HUES64 (cell line): ENCODE measurements at regions not wholly inside any gene's neighbourhood (a gene's known extent, or its start where the extent isn't known, plus 50 kb on each side); places are given as distances from the start of the nearest gene placed in this dataset.

Experiments
- H3K27ac ChIP-seq: 2 replicates; pipeline ENCODE4 v1.7.0; 2013; ENCODE audit warnings: low read depth, low read length, inconsistent platforms
- H3K27me3 ChIP-seq: 2 replicates; pipeline ENCODE4 v1.6.1; 2013; ENCODE audit warnings: mild to moderate bottlenecking, low read length; ENCODE audit not compliant: insufficient read depth
- H3K36me3 ChIP-seq: 2 replicates; pipeline ENCODE4 v1.6.1; 2013; ENCODE audit warnings: mild to moderate bottlenecking, low read length; ENCODE audit not compliant: insufficient read depth
- H3K4me1 ChIP-seq: 2 replicates; pipeline ENCODE4 v1.6.1; 2013; ENCODE audit warnings: mild to moderate bottlenecking, low read length, moderate library complexity; ENCODE audit not compliant: insufficient read depth
- H3K4me3 ChIP-seq: 2 replicates; pipeline ENCODE4 v1.5.1; 2013; ENCODE audit warnings: mild to moderate bottlenecking, low read length, moderate library complexity
- H3K9ac ChIP-seq: 2 replicates; pipeline ENCODE4 v1.6.1; 2013; ENCODE audit warnings: mild to moderate bottlenecking, low read depth, low read length
- H3K9me3 ChIP-seq: 2 replicates; pipeline ENCODE4 v1.6.1; 2013; ENCODE audit warnings: low read depth, low read length; ENCODE audit not compliant: insufficient read depth
- WGBS: fragments of 150-250, 120-280 bp; methylation state at CpG from one replicate; pipeline ENCODE4 v1.1.7; 2013; ENCODE audit warnings: missing lambda C conversion rate; 5-methylcytosine and 5-hydroxymethylcytosine counted together

- no peaks in the 10 kb centered on the region for H3K4me1 ChIP-seq
- no peaks in the 10 kb centered on the region for H3K9me3 ChIP-seq
- H3K27ac ChIP-seq = no peak overlapping the region
- H3K27me3 ChIP-seq = no peaks in the 10 kb centered on the region
- H3K36me3 ChIP-seq = no peaks in the 10 kb centered on the region
- H3K4me3 ChIP-seq = no peak overlapping the region
- 100% methylated on average over 2 of the region's 2 CpGs for WGBS
- H3K9ac ChIP-seq = no peak overlapping the region
Measured at GRCh38 chr4:14559646-14560045, 442.6 kb upstream of the CPEB2 start.

- H3K9ac ChIP-seq = no peak overlapping the region
- WGBS = 83% methylated on average over 1 of the region's 1 CpG
- H3K27me3 ChIP-seq = no peaks in the 10 kb centered on the region
- H3K4me1 ChIP-seq = no peaks in the 10 kb centered on the region
- H3K4me3 ChIP-seq = no peak overlapping the region
- no peaks in the 10 kb centered on the region for H3K36me3 ChIP-seq
- H3K9me3 ChIP-seq = no peaks in the 10 kb centered on the region
- no peak overlapping the region for H3K27ac ChIP-seq
Measured at GRCh38 chr4:14560577-14560976, 441.7 kb upstream of the CPEB2 start.

- H3K27ac ChIP-seq = no peak overlapping the region
- no peaks in the 10 kb centered on the region for H3K9me3 ChIP-seq
- no peaks in the 10 kb centered on the region for H3K27me3 ChIP-seq
- 98% methylated on average over 2 of the region's 3 CpGs for WGBS
- no peaks in the 10 kb centered on the region for H3K36me3 ChIP-seq
- no peak overlapping the region for H3K4me3 ChIP-seq
- H3K9ac ChIP-seq = no peak overlapping the region
- no peaks in the 10 kb centered on the region for H3K4me1 ChIP-seq
Measured at GRCh38 chr4:14562901-14563300, 439.4 kb upstream of the CPEB2 start.

- Histone ChIP-seq H3K4me3 (no peak overlapping the region), H3K4me1 (no peaks in the 10 kb centered on the region), H3K27me3 (no peaks in the 10 kb centered on the region), H3K27ac (no peak overlapping the region), H3K9me3 (no peaks in the 10 kb centered on the region), H3K9ac (no peak overlapping the region), H3K36me3 (no peaks in the 10 kb centered on the region)
- WGBS = 95% methylated on average over 4 of the region's 4 CpGs
Measured at GRCh38 chr4:14564281-14564680, 438.0 kb upstream of the CPEB2 start.

GRCh38 chr4:14566518-14566917 lies 435.8 kb upstream of the CPEB2 start:
- Histone ChIP-seq H3K27ac (no peak overlapping the region), H3K27me3 (no peaks in the 10 kb centered on the region), H3K36me3 (no peaks in the 10 kb centered on the region), H3K4me1 (no peaks in the 10 kb centered on the region), H3K4me3 (no peak overlapping the region), H3K9ac (no peak overlapping the region), H3K9me3 (no peaks in the 10 kb centered on the region)

GRCh38 chr4:14568351-14568750 lies 433.9 kb upstream of the CPEB2 start:
- no peak overlapping the region for H3K27ac ChIP-seq
- no peaks in the 10 kb centered on the region for H3K4me1 ChIP-seq
- no peaks in the 10 kb centered on the region for H3K9me3 ChIP-seq
- no peaks in the 10 kb centered on the region for H3K27me3 ChIP-seq
- 95% methylated on average over 2 of the region's 2 CpGs for WGBS
- H3K4me3 ChIP-seq = no peak overlapping the region
- H3K36me3 ChIP-seq = no peaks in the 10 kb centered on the region
- H3K9ac ChIP-seq = no peak overlapping the region

- Histone ChIP-seq H3K36me3 (no peaks in the 10 kb centered on the region), H3K4me1 (no peaks in the 10 kb centered on the region), H3K9me3 (no peaks in the 10 kb centered on the region), H3K27me3 (no peaks in the 10 kb centered on the region), H3K4me3 (no peak overlapping the region), H3K27ac (no peak overlapping the region), H3K9ac (no peak overlapping the region)
- 77% methylated on average over 1 of the region's 1 CpG for WGBS
Measured at GRCh38 chr4:14575289-14575688, 427.0 kb upstream of the CPEB2 start.

GRCh38 chr4:14575919-14576318 lies 426.4 kb upstream of the CPEB2 start:
- 90% methylated on average over 2 of the region's 2 CpGs for WGBS

GRCh38 chr4:14580061-14580460 lies 422.2 kb upstream of the CPEB2 start:
- no peak overlapping the region for H3K4me3 ChIP-seq
- H3K9me3 ChIP-seq = no peaks in the 10 kb centered on the region
- H3K27ac ChIP-seq = no peak overlapping the region
- H3K9ac ChIP-seq = no peak overlapping the region
- no peaks in the 10 kb centered on the region for H3K36me3 ChIP-seq
- H3K4me1 ChIP-seq = 0 out of 2 replicates have a peak, but pooled peaks cover 2% of the 10 kb centered on the region
- H3K27me3 ChIP-seq = no peaks in the 10 kb centered on the region

More at GRCh38 chr4:14575919-14576318, 426.4 kb upstream of the CPEB2 start:
- Histone ChIP-seq H3K36me3 (no peaks in the 10 kb centered on the region), H3K27ac (no peak overlapping the region), H3K4me3 (no peak overlapping the region), H3K4me1 (no peaks in the 10 kb centered on the region), H3K9me3 (no peaks in the 10 kb centered on the region), H3K9ac (no peak overlapping the region), H3K27me3 (no peaks in the 10 kb centered on the region)

- Histone ChIP-seq H3K9me3 (no peaks in the 10 kb centered on the region), H3K4me3 (no peak overlapping the region), H3K4me1 (0 out of 2 replicates have a peak, but pooled peaks cover 2% of the 10 kb centered on the region), H3K9ac (no peak overlapping the region), H3K36me3 (no peaks in the 10 kb centered on the region), H3K27me3 (no peaks in the 10 kb centered on the region), H3K27ac (no peak overlapping the region)
- WGBS = 55% methylated on average over 3 of the region's 3 CpGs
Measured at GRCh38 chr4:14581741-14582140, 420.5 kb upstream of the CPEB2 start.

GRCh38 chr4:14582677-14583076 lies 419.6 kb upstream of the CPEB2 start:
- 95% methylated on average over 3 of the region's 3 CpGs for WGBS

GRCh38 chr4:14583331-14583730 lies 418.9 kb upstream of the CPEB2 start:
- Histone ChIP-seq H3K9ac (no peak overlapping the region), H3K4me1 (0 out of 2 replicates have a peak, but pooled peaks cover 2% of the 10 kb centered on the region), H3K27ac (no peak overlapping the region), H3K9me3 (no peaks in the 10 kb centered on the region), H3K36me3 (no peaks in the 10 kb centered on the region), H3K4me3 (no peak overlapping the region), H3K27me3 (no peaks in the 10 kb centered on the region)
- 93% methylated on average over 2 of the region's 2 CpGs for WGBS

More at GRCh38 chr4:14582677-14583076, 419.6 kb upstream of the CPEB2 start:
- Histone ChIP-seq H3K9ac (no peak overlapping the region), H3K9me3 (no peaks in the 10 kb centered on the region), H3K4me3 (no peak overlapping the region), H3K27ac (no peak overlapping the region), H3K4me1 (0 out of 2 replicates have a peak, but pooled peaks cover 2% of the 10 kb centered on the region), H3K36me3 (no peaks in the 10 kb centered on the region), H3K27me3 (no peaks in the 10 kb centered on the region)
